Activated T-cell treated with anti-CD3 and anti-CD28 coated beads, Interleukin-2, amount 50 U/mL, for 4 hours (primary cell): ENCODE measurements at regions not wholly inside any gene's neighbourhood (a gene's known extent, or its start where the extent isn't known, plus 50 kb on each side); places are given as distances from the start of the nearest gene placed in this dataset.
"Not testable (repeated sequence)": the region's sequence is repeated elsewhere in the genome, so short reads cannot be mapped to it uniquely, and the experiment has no call there.

Experiments used
- ATAC-seq, 2 donors: fragments of 200-7000 bp; cut with Tn5 transposase; one replicate each; pipeline ENCODE4 v1.10.0; 2021
- DNase-seq: peaks from one replicate; pipeline ENCODE4 v3.0.0-alpha.2; 2020
- H3K27me3 Mint-ChIP-seq: one replicate; pipeline ENCODE4 v1.8.0; 2021; ENCODE audit warnings: low read depth, mixed read lengths
- H3K36me3 Mint-ChIP-seq: one replicate; pipeline ENCODE4 v1.8.0; 2022; ENCODE audit warnings: mixed read lengths; ENCODE audit not compliant: insufficient read depth
- H3K4me1 Mint-ChIP-seq: one replicate; pipeline ENCODE4 v1.8.0; 2021; ENCODE audit warnings: low read depth, mixed read lengths
- H3K4me3 Mint-ChIP-seq: one replicate; pipeline ENCODE4 v1.8.0; 2021; ENCODE audit warnings: mild to moderate bottlenecking, moderate library complexity, mixed read lengths
- H3K9me3 Mint-ChIP-seq: one replicate; pipeline ENCODE4 v1.8.0; 2021; ENCODE audit warnings: mixed read lengths

DNA sequence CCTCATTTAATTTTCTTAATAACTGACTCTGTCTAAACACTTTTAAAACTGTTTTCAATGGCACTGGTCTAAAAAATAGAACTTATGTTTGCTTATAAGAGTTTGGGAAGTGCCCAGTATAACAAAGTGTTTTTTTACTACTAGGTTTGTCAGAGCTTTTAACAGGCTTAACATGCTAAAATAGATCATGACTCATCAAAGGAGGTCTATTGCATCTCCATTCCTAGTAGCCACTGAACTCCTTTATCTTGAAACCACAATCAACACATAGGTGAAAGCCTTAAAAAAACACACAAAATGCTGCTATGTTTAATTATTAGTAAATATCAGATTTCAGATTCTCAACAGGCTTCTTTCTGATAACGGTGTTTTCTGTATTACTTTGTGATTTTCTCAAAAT is 196.4 kb upstream of the KIF2B start:
- Mint-ChIP-seq H3K4me1 (no peaks in the 10 kb centered on the region), H3K36me3 (no peaks in the 10 kb centered on the region), H3K4me3 (no peak overlapping the region), H3K27me3 (no peaks in the 10 kb centered on the region), H3K9me3 (peaks cover 18% of the 10 kb centered on the region)
- ATAC-seq (no peak), DNase-seq (no peak)

DNA sequence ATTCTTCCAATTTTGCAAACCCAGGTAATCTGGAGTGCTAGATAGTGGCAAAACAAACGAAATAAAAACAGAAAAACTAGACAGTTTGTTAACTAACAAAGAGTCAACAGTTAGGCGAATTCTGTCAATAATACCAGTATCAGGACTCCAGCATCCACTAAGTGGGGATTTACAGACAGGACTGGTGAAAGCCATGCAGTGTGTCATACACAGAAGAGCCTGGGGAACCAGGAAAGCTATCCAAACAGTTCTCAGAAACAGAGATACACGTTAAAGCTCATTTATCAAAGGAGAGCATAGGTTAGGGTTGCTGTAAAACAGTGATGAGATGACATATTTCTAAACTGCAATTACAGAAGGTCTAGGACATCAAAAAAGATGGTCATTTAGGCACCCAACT is 203.7 kb upstream of the KIF2B start:
- Mint-ChIP-seq H3K4me1 (no peaks in the 10 kb centered on the region), H3K36me3 (no peaks in the 10 kb centered on the region), H3K9me3 (peaks cover 6% of the 10 kb centered on the region), H3K27me3 (no peaks in the 10 kb centered on the region), H3K4me3 (no peak overlapping the region)
- ATAC-seq (no peak), DNase-seq (no peak)

DNA sequence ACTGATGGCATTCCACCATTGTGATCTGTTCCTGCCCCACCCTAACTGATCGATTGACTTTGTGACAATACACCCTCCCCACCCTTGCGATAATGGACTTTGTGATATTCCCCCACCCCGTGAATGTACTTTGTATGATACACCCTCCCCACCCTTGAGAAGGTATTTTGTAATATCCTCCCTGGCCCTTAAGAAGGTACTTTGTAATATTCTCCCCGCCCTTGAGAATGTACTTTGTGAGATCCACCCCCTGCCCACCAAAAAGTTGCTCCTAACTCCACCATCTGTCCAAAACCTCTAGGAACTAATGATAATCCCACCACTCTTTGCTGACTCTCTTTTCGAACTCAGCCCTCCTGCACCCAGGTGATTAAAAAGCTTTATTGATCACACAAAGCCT is 214.5 kb upstream of the KIF2B start:
- H3K27me3 Mint-ChIP-seq, H3K4me3 Mint-ChIP-seq: not testable (repeated sequence)

DNA sequence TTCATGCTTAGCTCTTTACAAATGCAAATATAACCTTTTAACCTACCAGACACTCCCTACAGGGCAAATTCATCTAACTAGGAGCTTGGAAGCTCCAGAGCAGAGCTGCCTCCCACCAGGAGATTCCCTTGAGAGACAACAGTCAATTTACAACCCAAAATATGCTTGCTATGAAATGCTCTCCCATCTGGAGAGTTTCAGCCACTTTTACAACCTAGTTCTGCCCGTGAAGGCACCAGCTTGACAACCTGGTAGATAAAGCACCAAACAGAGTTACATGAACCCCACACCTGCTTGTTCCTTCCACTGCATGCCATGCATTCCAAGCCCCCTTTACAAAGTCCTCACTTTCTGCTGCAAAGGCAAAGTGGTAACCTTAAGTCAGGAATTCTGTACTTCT is 215.3 kb upstream of the KIF2B start:
- Mint-ChIP-seq H3K4me1 (no peaks in the 10 kb centered on the region), H3K27me3 (no peaks in the 10 kb centered on the region), H3K36me3 (no peaks in the 10 kb centered on the region), H3K4me3 (no peak overlapping the region), H3K9me3 (peaks cover 7% of the 10 kb centered on the region)
- ATAC-seq = no peak
- DNase-seq = no peak

More for the DNA sequence above, 214.5 kb upstream of the KIF2B start:
- not testable (repeated sequence) for ATAC-seq, H3K36me3 Mint-ChIP-seq, H3K4me1 Mint-ChIP-seq, DNase-seq
- peaks cover 11% of the 10 kb centered on the region for H3K9me3 Mint-ChIP-seq

DNA sequence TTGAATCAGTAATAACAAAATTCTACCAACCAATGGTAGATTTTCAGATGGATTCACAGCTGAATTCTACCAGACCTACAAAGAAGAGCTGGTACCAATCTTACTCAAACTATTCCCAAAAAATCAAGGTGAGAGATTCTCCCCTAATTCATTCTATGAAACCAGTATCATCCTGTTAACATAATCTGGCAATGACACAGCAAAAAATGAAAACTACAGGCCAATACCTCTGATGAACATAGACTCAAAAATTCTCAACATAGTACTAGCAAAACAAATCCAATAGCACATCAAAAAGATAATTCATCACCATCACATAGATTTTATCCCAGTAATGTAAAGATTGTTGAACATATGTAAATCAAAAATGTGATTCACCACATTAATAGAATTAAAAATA is 234.4 kb upstream of the KIF2B start:
- DNase-seq (no peak), ATAC-seq (no peak)
- Mint-ChIP-seq H3K36me3 (no peaks in the 10 kb centered on the region), H3K27me3 (no peaks in the 10 kb centered on the region), H3K4me3 (no peak overlapping the region), H3K4me1 (no peaks in the 10 kb centered on the region), H3K9me3 (peaks cover 10% of the 10 kb centered on the region)

DNA sequence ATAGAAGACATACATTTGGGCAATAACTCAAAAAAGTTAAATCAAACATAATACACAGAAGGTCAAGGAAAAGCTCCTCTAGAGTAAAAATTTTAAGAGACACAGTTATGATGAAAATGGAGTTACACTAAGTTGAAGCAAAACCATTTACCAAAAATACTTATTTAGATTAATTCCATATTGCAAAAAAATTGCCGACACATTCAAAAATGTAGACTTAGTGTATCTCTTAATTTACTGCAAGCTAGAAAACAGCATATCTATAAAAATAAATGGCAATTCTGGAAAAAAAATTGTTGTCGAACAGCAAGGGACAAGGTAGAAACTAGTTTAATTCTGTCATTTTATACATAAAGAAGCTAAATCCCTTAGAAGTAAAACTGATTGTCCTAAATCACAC is 248.7 kb upstream of the KIF2B start:
- Mint-ChIP-seq H3K4me1 (peaks cover 3% of the 10 kb centered on the region), H3K36me3 (no peaks in the 10 kb centered on the region), H3K27me3 (no peaks in the 10 kb centered on the region), H3K4me3 (no peak overlapping the region), H3K9me3 (peaks cover 6% of the 10 kb centered on the region)
- DNase-seq (no peak), ATAC-seq (no peak)

DNA sequence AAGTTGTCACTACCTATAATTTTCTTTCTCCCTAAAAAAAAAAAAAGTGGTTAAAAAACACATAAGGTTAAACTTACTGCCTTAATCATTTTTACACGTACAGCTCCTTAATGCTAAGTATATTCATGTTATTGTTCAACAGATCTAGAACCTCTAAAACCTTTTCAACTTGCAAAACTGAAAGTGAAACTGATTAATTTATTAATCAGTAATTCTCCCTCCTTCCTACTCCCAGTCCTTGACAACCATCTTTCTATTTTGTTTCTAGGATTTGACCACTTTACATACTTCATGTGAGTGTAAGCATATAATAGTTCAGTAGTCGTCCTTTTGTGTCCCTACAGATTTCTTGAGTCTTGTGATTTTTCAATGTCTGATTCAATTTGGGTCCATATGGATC is 251.4 kb upstream of the KIF2B start:
- DNase-seq = no peak
- Mint-ChIP-seq H3K36me3 (no peaks in the 10 kb centered on the region), H3K4me3 (no peak overlapping the region), H3K4me1 (peaks cover 3% of the 10 kb centered on the region), H3K27me3 (no peaks in the 10 kb centered on the region), H3K9me3 (peaks cover 6% of the 10 kb centered on the region)
- no peak for ATAC-seq

DNA sequence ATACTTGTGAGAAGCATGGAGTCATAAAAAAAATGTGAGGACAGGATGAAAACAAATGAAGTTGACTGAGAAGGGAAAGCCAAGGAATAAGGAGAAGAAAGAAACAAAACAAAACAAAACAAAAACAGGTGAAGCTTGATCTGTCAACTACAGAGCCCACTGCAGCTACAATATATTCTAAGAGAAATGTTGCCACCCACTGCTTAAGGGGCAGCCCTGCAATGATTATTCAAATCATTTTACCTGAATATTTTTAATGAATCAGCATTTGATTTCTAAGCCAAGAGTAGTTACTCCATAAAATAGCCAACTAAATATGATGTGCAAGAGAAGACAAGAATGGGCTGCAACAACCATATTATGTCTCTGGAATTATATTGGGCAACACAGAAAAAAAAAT is 252.0 kb upstream of the KIF2B start:
- H3K4me1 Mint-ChIP-seq = peaks cover 3% of the 10 kb centered on the region
- DNase-seq = no peak
- no peak for ATAC-seq
- no peaks in the 10 kb centered on the region for H3K36me3 Mint-ChIP-seq
- H3K9me3 Mint-ChIP-seq = peaks cover 6% of the 10 kb centered on the region
- H3K27me3 Mint-ChIP-seq = no peaks in the 10 kb centered on the region
- H3K4me3 Mint-ChIP-seq = no peak overlapping the region

DNA sequence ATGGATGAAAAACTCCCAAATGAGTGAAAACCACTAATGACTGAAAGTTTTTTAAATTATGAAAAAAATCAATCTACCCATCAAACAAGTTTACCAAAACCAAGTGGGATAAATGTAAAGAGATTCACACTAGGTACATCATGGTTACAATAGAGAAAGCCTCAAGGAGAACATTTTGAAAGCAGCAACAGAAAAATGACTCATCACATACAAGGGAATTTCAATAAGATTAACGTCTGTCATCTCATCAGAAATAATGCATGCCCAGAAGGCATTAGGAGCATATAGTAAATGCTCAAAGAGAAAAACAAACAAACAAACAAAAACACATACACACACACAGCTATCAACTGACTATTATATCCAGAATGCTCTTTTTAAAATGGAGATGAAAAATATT is 261.8 kb upstream of the KIF2B start:
- Mint-ChIP-seq H3K4me1 (no peaks in the 10 kb centered on the region), H3K4me3 (no peak overlapping the region), H3K36me3 (no peaks in the 10 kb centered on the region), H3K27me3 (no peaks in the 10 kb centered on the region), H3K9me3 (peaks cover 24% of the 10 kb centered on the region)
- no peak for ATAC-seq
- DNase-seq = no peak

DNA sequence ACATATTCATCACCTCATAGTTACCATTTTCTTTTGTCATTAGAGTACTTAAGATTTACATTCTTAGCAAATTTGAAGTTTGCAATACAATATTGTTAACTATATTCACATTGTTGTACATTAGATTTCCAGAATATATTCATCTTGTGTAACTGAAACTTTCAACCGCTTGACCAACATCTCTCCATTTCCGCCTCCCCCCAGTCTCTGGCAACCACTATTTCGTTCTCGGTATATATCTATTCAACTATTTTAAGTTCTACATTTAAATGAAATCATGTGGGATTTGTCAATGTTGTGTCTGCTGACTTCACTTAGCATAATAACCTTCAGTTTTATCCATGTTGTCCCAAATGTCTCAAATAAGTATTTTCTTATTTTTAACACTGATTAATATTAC is 274.5 kb upstream of the KIF2B start:
- no peak overlapping the region for H3K4me3 Mint-ChIP-seq
- no peak for DNase-seq
- no peaks in the 10 kb centered on the region for H3K4me1 Mint-ChIP-seq
- H3K27me3 Mint-ChIP-seq = no peaks in the 10 kb centered on the region
- no peaks in the 10 kb centered on the region for H3K36me3 Mint-ChIP-seq
- no peak for ATAC-seq
- H3K9me3 Mint-ChIP-seq = peaks cover 8% of the 10 kb centered on the region

DNA sequence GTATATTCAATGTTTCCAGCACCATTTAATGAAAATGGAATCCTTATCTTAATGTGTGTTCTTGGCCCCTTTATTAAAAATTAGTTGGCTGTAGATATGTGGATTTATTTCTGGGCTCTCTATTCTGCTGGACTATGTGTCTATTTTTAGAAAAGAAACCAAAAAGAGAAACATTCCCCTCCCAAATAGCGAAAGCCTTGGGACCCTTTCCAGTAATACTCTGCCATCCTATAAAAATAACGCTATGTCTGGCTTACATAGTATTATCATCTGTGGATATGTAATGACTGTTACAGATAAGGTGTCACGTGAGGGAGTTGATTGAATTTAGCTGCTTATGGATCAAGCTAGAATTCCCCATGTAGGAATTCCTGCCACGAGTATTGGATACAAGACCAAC is 279.3 kb upstream of the KIF2B start:
- DNase-seq = no peak
- Mint-ChIP-seq H3K4me1 (no peaks in the 10 kb centered on the region), H3K36me3 (no peaks in the 10 kb centered on the region), H3K4me3 (no peak overlapping the region), H3K27me3 (no peaks in the 10 kb centered on the region), H3K9me3 (peaks cover 12% of the 10 kb centered on the region)
- no peak for ATAC-seq

DNA sequence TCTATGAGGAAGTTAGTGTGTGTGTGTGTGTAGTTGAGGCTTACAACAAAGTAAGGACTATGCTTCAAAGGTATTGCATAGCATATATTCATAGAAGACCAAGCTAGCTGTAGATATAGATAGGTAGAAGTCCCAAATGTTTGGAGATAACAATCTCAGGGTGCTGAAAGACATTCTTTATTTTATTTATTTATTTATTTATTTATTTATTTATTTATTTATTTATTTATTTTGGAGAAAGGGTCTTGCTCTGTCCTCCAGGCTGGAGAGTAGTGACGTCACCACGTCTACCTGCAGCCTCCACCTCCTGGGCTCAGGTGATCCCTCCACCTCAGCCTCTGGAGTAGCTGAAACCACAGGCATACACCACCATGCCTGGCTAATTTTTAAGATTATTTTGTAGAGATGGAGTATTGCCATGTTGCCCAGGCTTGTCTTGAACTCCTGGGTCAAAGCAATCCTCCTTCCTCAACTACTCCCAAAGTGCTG is 284.6 kb upstream of the KIF2B start:
- Mint-ChIP-seq H3K9me3 (peaks cover 8% of the 10 kb centered on the region), H3K27me3 (no peaks in the 10 kb centered on the region), H3K4me1 (no peaks in the 10 kb centered on the region), H3K36me3 (no peaks in the 10 kb centered on the region), H3K4me3 (no peak overlapping the region)
- DNase-seq = no peak
- ATAC-seq = no peak

DNA sequence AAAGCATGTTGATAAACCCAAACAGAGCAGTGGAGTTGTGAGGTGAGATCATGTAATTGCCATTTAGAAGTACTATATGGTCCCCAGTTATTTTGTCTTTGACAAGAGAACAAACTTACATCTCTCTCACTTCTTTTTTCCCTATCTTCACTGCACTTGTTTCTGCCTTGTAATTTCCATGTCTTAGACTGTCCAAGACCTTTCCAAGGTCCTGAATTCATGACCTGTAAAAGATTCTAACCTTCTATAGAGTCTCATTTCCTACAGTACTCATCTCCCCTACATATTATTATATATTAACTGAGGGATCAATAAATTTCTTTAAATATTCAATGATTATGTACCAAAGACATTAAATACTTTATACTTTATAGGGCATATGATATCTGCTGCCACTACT is 295.3 kb upstream of the KIF2B start:
- no peaks in the 10 kb centered on the region for H3K27me3 Mint-ChIP-seq
- no peak overlapping the region for H3K4me3 Mint-ChIP-seq
- ATAC-seq (no peak), DNase-seq (no peak)
- peaks cover 18% of the 10 kb centered on the region for H3K9me3 Mint-ChIP-seq
- no peaks in the 10 kb centered on the region for H3K4me1 Mint-ChIP-seq
- no peaks in the 10 kb centered on the region for H3K36me3 Mint-ChIP-seq

DNA sequence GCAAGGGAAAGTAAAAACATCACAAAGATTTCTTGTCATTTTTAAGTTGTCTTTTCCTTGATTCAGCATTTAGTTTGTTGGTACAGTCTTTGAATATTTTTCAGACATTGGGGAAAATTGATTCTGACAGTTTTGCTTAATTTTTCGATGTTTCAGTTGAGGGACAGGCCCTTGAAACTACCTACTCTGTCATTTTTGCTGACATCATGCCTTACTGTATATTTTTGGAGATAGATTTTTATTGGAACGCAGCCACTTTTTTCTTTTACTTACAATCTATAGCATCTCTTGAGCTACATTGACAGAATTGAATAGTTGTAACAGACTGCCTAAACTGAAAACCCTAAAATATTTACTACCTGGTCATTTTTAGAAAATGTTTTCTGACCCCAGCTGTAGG is 297.1 kb upstream of the KIF2B start:
- Mint-ChIP-seq H3K9me3 (peaks cover 19% of the 10 kb centered on the region), H3K4me3 (no peak overlapping the region), H3K36me3 (no peaks in the 10 kb centered on the region), H3K27me3 (no peaks in the 10 kb centered on the region), H3K4me1 (no peaks in the 10 kb centered on the region)
- no peak for ATAC-seq
- DNase-seq = no peak

DNA sequence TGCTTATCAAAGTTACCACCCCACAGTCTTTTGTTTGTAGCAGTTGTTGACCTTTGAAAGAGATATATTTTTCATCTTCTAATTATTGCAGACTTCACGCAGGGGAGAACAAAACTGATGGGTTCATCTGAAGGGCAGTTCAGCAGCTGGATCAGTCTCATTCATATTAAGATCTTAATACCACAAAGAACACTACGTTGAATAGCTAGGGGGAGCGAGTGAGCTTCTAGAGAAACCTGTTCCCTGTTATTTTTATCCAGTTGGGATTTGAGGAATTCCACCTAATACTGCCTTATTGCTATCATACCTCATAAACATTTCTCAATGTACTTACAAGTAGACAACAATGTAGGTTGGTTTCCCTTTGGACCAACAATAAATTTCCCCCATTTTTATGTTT is 306.1 kb upstream of the KIF2B start:
- H3K27me3 Mint-ChIP-seq = no peaks in the 10 kb centered on the region
- ATAC-seq = no peak
- no peaks in the 10 kb centered on the region for H3K36me3 Mint-ChIP-seq
- H3K4me1 Mint-ChIP-seq = no peaks in the 10 kb centered on the region
- H3K9me3 Mint-ChIP-seq = peaks cover 14% of the 10 kb centered on the region
- DNase-seq = no peak
- H3K4me3 Mint-ChIP-seq = no peak overlapping the region

DNA sequence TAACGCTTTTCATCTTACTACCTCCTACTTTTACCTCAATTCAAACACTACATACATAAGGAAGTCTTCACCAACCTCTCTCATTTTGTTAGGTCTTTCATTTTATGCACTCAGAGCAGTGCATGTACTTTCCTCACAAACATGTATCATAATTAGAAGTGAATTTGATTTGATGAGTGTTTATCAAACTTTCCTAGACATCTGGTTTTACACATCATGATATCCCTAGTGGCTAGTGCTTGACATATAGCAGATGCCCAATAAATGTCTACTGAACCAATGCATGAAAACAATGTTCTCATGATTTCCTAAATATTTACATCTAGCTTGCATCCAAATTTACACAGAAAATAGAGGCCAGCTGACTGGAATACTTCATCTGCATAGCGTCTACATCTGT is 323.4 kb upstream of the KIF2B start:
- Mint-ChIP-seq H3K27me3 (no peaks in the 10 kb centered on the region), H3K36me3 (no peaks in the 10 kb centered on the region), H3K4me3 (no peak overlapping the region), H3K9me3 (peaks cover 6% of the 10 kb centered on the region), H3K4me1 (no peaks in the 10 kb centered on the region)
- DNase-seq (no peak), ATAC-seq (no peak)
